T47D (cell line): ENCODE measurements at regions not wholly inside any gene's neighbourhood (a gene's known extent, or its start where the extent isn't known, plus 50 kb on each side); places are given as distances from the start of the nearest gene placed in this dataset.

ENCODE experiments used
- DNase-seq, 2 experiments: peaks; one replicate each; pipeline versions ENCODE4 v3.0.0 to v3.0.0-alpha.2; 2011 to 2012; ENCODE audit warnings: low read depth in 1 of 2, low spot score in 1 of 2
- JUND ChIP-seq: IDR thresholded peaks from 2 replicates; pipeline ENCODE4 v1.6.1; 2012; ENCODE audit warnings: low read depth
- in situ Hi-C: cut with HindIII; loops from 2 replicates; pipeline ENCODE4 v1.10.0; 2016; ENCODE audit warnings: low sequenced_read_pairs, low pct_unique_long_range_greater_than_20kb

- in situ Hi-C loops = no loop called here
- DNase-seq = peak in 1 of 2 experiments; percentile 1
- no peak for TF ChIP-seq JUND
These were observed 288.1 kb downstream of the SH3BGRL start for GRCh38 chrX:81489987-81490386.

- DNase-seq = peak in 1 of 2 experiments; percentile 0
- TF ChIP-seq JUND = no peak
- in situ Hi-C loops = no loop called here
These were observed 326.1 kb downstream of the SH3BGRL start for GRCh38 chrX:81527881-81528440.

- TF ChIP-seq JUND = no peak
- DNase-seq = no peak
- in situ Hi-C loops = no loop called here
These were observed 335.8 kb downstream of the SH3BGRL start for GRCh38 chrX:81537723-81538122.

- DNase-seq = peak in 1 of 2 experiments; percentile 0
- no peak for TF ChIP-seq JUND
- in situ Hi-C loops = no loop called here
These were observed 340.4 kb downstream of the SH3BGRL start for GRCh38 chrX:81542255-81542654.

- DNase-seq = no peak
- TF ChIP-seq JUND = no peak
- in situ Hi-C loops = no loop called here
These were observed 355.0 kb downstream of the SH3BGRL start for GRCh38 chrX:81556880-81557279.

- no peak for DNase-seq
- no peak for TF ChIP-seq JUND
- in situ Hi-C loops = no loop called here
These were observed 362.9 kb downstream of the SH3BGRL start for GRCh38 chrX:81564851-81565250.

GRCh38 chrX:81577028-81577427 is 375.1 kb downstream of the SH3BGRL start:
- no peak for TF ChIP-seq JUND
- in situ Hi-C loops = no loop called here
- DNase-seq = no peak

GRCh38 chrX:81586096-81586495 is 384.2 kb downstream of the SH3BGRL start:
- no peak for TF ChIP-seq JUND
- in situ Hi-C loops = no loop called here
- DNase-seq = no peak

- no peak for TF ChIP-seq JUND
- in situ Hi-C loops = no loop called here
- no peak for DNase-seq
These were observed 414.1 kb downstream of the SH3BGRL start for GRCh38 chrX:81615979-81616378.

- no peak for TF ChIP-seq JUND
- in situ Hi-C loops = no loop called here
- DNase-seq = no peak
These were observed 460.5 kb downstream of the SH3BGRL start for GRCh38 chrX:81662381-81662780.

GRCh38 chrX:81708487-81708886 is 506.6 kb downstream of the SH3BGRL start:
- no peak for TF ChIP-seq JUND
- DNase-seq = peak in 1 of 2 experiments; percentile 0
- in situ Hi-C loops = no loop called here

- in situ Hi-C loops = no loop called here
- TF ChIP-seq JUND = no peak
- DNase-seq = no peak
These were observed 526.7 kb downstream of the SH3BGRL start for GRCh38 chrX:81728622-81729021.

- no peak for DNase-seq
- in situ Hi-C loops = no loop called here
- TF ChIP-seq JUND = no peak
These were observed 527.4 kb downstream of the SH3BGRL start for GRCh38 chrX:81729269-81729777.

GRCh38 chrX:81779701-81780100 is 577.8 kb downstream of the SH3BGRL start:
- DNase-seq = no peak
- in situ Hi-C loops = no loop called here
- no peak for TF ChIP-seq JUND
